CD4-positive, alpha-beta T cell (primary cell): ENCODE measurements at regions not wholly inside any gene's neighbourhood (a gene's known extent, or its start where the extent isn't known, plus 50 kb on each side); places are given as distances from the start of the nearest gene placed in this dataset.

Experiments
- ATAC-seq: fragments of 200-7000 bp; cut with Tn5 transposase; one replicate; pipeline ENCODE4 v1.10.0; 2022; ENCODE audit warnings: mild to moderate bottlenecking; ENCODE audit not compliant: poor library complexity
- CTCF ChIA-PET: fragments of 350-600 bp; sonication (Branson Sonifier 250); formaldehyde crosslinking; loops from one replicate; lab custom pipeline; 2021; ENCODE audit warnings: antibody characterized with exemption, inconsistent platforms; lab: Charles Lee
- POLR2A ChIA-PET: fragments of 350-600 bp; sonication (Branson Sonifier 250); formaldehyde crosslinking; loops from one replicate; lab custom pipeline; 2021; ENCODE audit warnings: antibody characterized with exemption, inconsistent platforms; lab: Charles Lee
- DNase-seq, 14 experiments: peaks; one replicate each; pipeline ENCODE4 v3.0.0-alpha.2; 2013 to 2020; ENCODE audit warnings: mixed read lengths in 2 of 14
- H3K27ac ChIP-seq, 2 donors: one replicate each; pipeline versions ENCODE4 v1.5.1 to v1.7.0; 2013; ENCODE audit warnings: low read length in 2 of 2, low read depth in 1 of 2, mild to moderate bottlenecking in 1 of 2
- H3K27me3 ChIP-seq, 2 experiments: 1 replicate in 1 of 2; 2 replicates in 1 of 2; pipeline versions ENCODE4 v1.6.1 to v1.7.0; 2013; ENCODE audit warnings: low read length in 2 of 2, control low read depth in 1 of 2, mild to moderate bottlenecking in 1 of 2, moderate library complexity in 1 of 2; ENCODE audit not compliant: insufficient read depth in 2 of 2, control insufficient read depth in 1 of 2
- H3K36me3 ChIP-seq: one replicate; pipeline ENCODE4 v1.6.1; 2013; ENCODE audit warnings: low read length, control low read depth; ENCODE audit not compliant: insufficient read depth
- H3K4me1 ChIP-seq: one replicate; pipeline ENCODE4 v1.6.1; 2013; ENCODE audit warnings: low read length, control low read depth; ENCODE audit not compliant: insufficient read depth
- H3K4me3 ChIP-seq: one replicate; pipeline ENCODE4 v1.5.1; 2013; ENCODE audit warnings: mild to moderate bottlenecking, low read length, moderate library complexity
- H3K9me3 ChIP-seq, 2 experiments: 1 replicate in 1 of 2; 2 replicates in 1 of 2; pipeline versions ENCODE4 v1.6.1 to v1.7.0; 2013; ENCODE audit warnings: low read length in 2 of 2, mild to moderate bottlenecking in 2 of 2, control low read depth in 1 of 2, moderate library complexity in 1 of 2; ENCODE audit not compliant: control insufficient read depth in 1 of 2, insufficient read depth in 1 of 2
- H3K27ac Mint-ChIP-seq: one replicate; pipeline ENCODE4 v1.8.0; 2020; ENCODE audit warnings: mixed read lengths
- H3K27me3 Mint-ChIP-seq: one replicate; pipeline ENCODE4 v1.8.0; 2021; ENCODE audit warnings: mixed read lengths
- H3K36me3 Mint-ChIP-seq: one replicate; pipeline ENCODE4 v1.8.0; 2021; ENCODE audit warnings: low read depth, mixed read lengths
- H3K4me1 Mint-ChIP-seq: one replicate; pipeline ENCODE4 v1.8.0; 2021; ENCODE audit warnings: low read depth, mixed read lengths
- H3K4me3 Mint-ChIP-seq: one replicate; pipeline ENCODE4 v1.8.0; 2020; ENCODE audit warnings: mild to moderate bottlenecking, mixed read lengths
- H3K9me3 Mint-ChIP-seq: one replicate; pipeline ENCODE4 v1.8.0; 2020; ENCODE audit warnings: mixed read lengths
- CTCF ChIP-seq: fragments of 200-600 bp; IDR thresholded peaks from one replicate; pipeline ENCODE4 v1.8.0; 2022; ENCODE audit warnings: antibody characterized with exemption, mild to moderate bottlenecking
- intact Hi-C, 2 experiments: fragments of 100-400 bp; cut with DNase I in 1 of 2; cut with micrococcal nuclease in 1 of 2; formaldehyde crosslinking; loops; one replicate each; pipeline versions ENCODE4 v1.15.1 to v1.9.0; 2023 to 2025; cut with DNase I, micrococcal nuclease

GRCh38 chr1:21344750-21345443 lies 54.6 kb upstream of the ECE1 start:
- Histone ChIP-seq H3K4me1 (peaks cover 63% of the 10 kb centered on the region), H3K27ac (no peak overlapping the region), H3K36me3 (peaks cover 5% of the 10 kb centered on the region), H3K4me3 (peak overlapping the region; percentile 91), H3K9me3 (no peaks in the 10 kb centered on the region), H3K27me3 (no peaks in the 10 kb centered on the region)
- CTCF ChIA-PET, result interaction anchor here (0.6 to 4.0 kb wide), 7 partner anchors 11 to 90 kb away, joined by 3 to 27 read pairs (median 6); no protein-coding TSS in a partner anchor
- Mint-ChIP-seq H3K9me3 (no peaks in the 10 kb centered on the region), H3K27me3 (no peaks in the 10 kb centered on the region), H3K36me3 (peaks cover 8% of the 10 kb centered on the region), H3K4me1 (peaks cover 47% of the 10 kb centered on the region), H3K27ac (peak overlapping the region; percentile 86), H3K4me3 (peak overlapping the region; percentile 89)
- intact Hi-C loops, result loop anchor here (2.0 to 10.0 kb wide), 7 partner anchors 20 to 680 kb away; partner anchors contain the start of genes ECE1 (in 1 of the 2) and EIF4G3 (in 1 of the 2)
- TF ChIP-seq CTCF, result no peak
- peak in 1 of 14 experiments; percentile 42 for DNase-seq
- peak; percentile 16 for ATAC-seq
- POLR2A ChIA-PET, result interaction anchor here (0.6 to 3.9 kb wide), 20 partner anchors 10 to 90 kb away, joined by 3 to 114 read pairs (median 6); partner anchors contain the start of gene ECE1

- Histone ChIP-seq H3K27me3 (no peaks in the 10 kb centered on the region), H3K27ac (peak overlapping the region in 1 of 2 donors; percentile 34), H3K4me3 (peak overlapping the region; percentile 91), H3K4me1 (peaks cover 69% of the 10 kb centered on the region), H3K36me3 (peaks cover 9% of the 10 kb centered on the region), H3K9me3 (no peaks in the 10 kb centered on the region)
- DNase-seq (no peak), ATAC-seq (no peak)
- Mint-ChIP-seq H3K4me1 (peaks cover 54% of the 10 kb centered on the region), H3K9me3 (no peaks in the 10 kb centered on the region), H3K36me3 (peaks cover 8% of the 10 kb centered on the region), H3K27ac (peak overlapping the region; percentile 86), H3K4me3 (peak overlapping the region; percentile 89), H3K27me3 (no peaks in the 10 kb centered on the region)
- intact Hi-C loops, result loop anchor here (2.0 to 10.0 kb wide), 3 partner anchors 19 to 681 kb away; no protein-coding TSS in a partner anchor
- ChIA-PET CTCF (interaction anchor here (0.6 to 4.0 kb wide), 6 partner anchors 10 to 89 kb away, joined by 3 to 27 read pairs (median 6); no protein-coding TSS in a partner anchor), POLR2A (interaction anchor here (0.9 to 3.9 kb wide), 12 partner anchors 9 to 90 kb away, joined by 3 to 114 read pairs (median 8); partner anchors contain the start of gene ECE1)
- TF ChIP-seq CTCF, result no peak
Observed at GRCh38 chr1:21344098-21344749, 54.0 kb upstream of the ECE1 start.
